Natural killer cell (primary cell): ENCODE measurements at regions not wholly inside any gene's neighbourhood (a gene's known extent, or its start where the extent isn't known, plus 50 kb on each side); places are given as distances from the start of the nearest gene placed in this dataset.

Source experiments
- ATAC-seq, 3 donors: fragments of 150-1000 bp in 2 of 3; fragments of 200-7000 bp in 1 of 3; cut with Tn5 transposase; 1 replicate in 1 of 3; 2 replicates in 2 of 3; pipeline ENCODE4 v1.10.0; 2021; ENCODE audit warnings: mild to moderate bottlenecking in 2 of 3, moderate library complexity in 2 of 3
- DNase-seq, 2 donors: peaks; one replicate each; pipeline versions ENCODE4 v3.0.0 to v3.0.0-alpha.2; 2013 to 2021; ENCODE audit warnings: mixed read lengths in 1 of 2
- H3K27ac ChIP-seq: one replicate; pipeline ENCODE4 v1.5.1; 2013; ENCODE audit warnings: mild to moderate bottlenecking, low read length
- H3K27me3 ChIP-seq: one replicate; pipeline ENCODE4 v1.6.1; 2013; ENCODE audit warnings: low read length; ENCODE audit not compliant: control insufficient read depth, insufficient read depth
- H3K36me3 ChIP-seq: one replicate; pipeline ENCODE4 v1.6.1; 2013; ENCODE audit warnings: low read length; ENCODE audit not compliant: control insufficient read depth, insufficient read depth
- H3K4me1 ChIP-seq: one replicate; pipeline ENCODE4 v1.6.1; 2013; ENCODE audit warnings: low read length; ENCODE audit not compliant: control insufficient read depth, insufficient read depth
- H3K4me3 ChIP-seq: one replicate; pipeline ENCODE4 v1.5.1; 2013; ENCODE audit warnings: low read length
- H3K9me3 ChIP-seq: one replicate; pipeline ENCODE4 v1.6.1; 2013; ENCODE audit warnings: low read length; ENCODE audit not compliant: control insufficient read depth, insufficient read depth
- H3K27ac Mint-ChIP-seq, 2 donors: one replicate each; pipeline ENCODE4 v1.8.0; 2022; ENCODE audit warnings: mild to moderate bottlenecking in 2 of 2, mixed read lengths in 2 of 2, moderate library complexity in 1 of 2
- H3K27me3 Mint-ChIP-seq, 2 donors: one replicate each; pipeline ENCODE4 v1.8.0; 2022; ENCODE audit warnings: low read depth in 2 of 2, mixed read lengths in 2 of 2
- H3K36me3 Mint-ChIP-seq: one replicate; pipeline ENCODE4 v1.8.0; 2022; ENCODE audit warnings: mixed read lengths
- H3K4me1 Mint-ChIP-seq, 2 donors: one replicate each; pipeline ENCODE4 v1.8.0; 2022; ENCODE audit warnings: mixed read lengths in 2 of 2
- H3K4me3 Mint-ChIP-seq: one replicate; pipeline ENCODE4 v1.8.0; 2022; ENCODE audit warnings: mild to moderate bottlenecking, moderate library complexity, mixed read lengths
- H3K9me3 Mint-ChIP-seq, 2 donors: one replicate each; pipeline ENCODE4 v1.8.0; 2022; ENCODE audit warnings: mixed read lengths in 2 of 2
- CTCF ChIP-seq: fragments of 200-600 bp; IDR thresholded peaks from one replicate; pipeline ENCODE4 v1.8.0; 2022; ENCODE audit warnings: antibody characterized with exemption
- WGBS: methylation state at CpG from one replicate; pipeline ENCODE4 v1.1.7; 2013; ENCODE audit warnings: missing lambda C conversion rate; ENCODE audit not compliant: insufficient coverage; 5-methylcytosine and 5-hydroxymethylcytosine counted together
- intact Hi-C: fragments of 100-400 bp; cut with micrococcal nuclease; formaldehyde crosslinking; loops from one replicate; pipeline ENCODE4 v1.14.2; 2022

- Mint-ChIP-seq H3K36me3 (no peaks in the 10 kb centered on the region), H3K4me3 (no peak overlapping the region), H3K27me3 (no peaks in the 10 kb centered on the region), H3K27ac (no peak overlapping the region), H3K9me3 (peaks cover 13 to 20% of the 10 kb centered on the region in 2 donors), H3K4me1 (no peaks in the 10 kb centered on the region)
- intact Hi-C loops = no loop called here
- Histone ChIP-seq H3K4me1 (no peaks in the 10 kb centered on the region), H3K27ac (no peak overlapping the region), H3K27me3 (no peaks in the 10 kb centered on the region), H3K36me3 (no peaks in the 10 kb centered on the region), H3K4me3 (no peak overlapping the region), H3K9me3 (peaks cover 6% of the 10 kb centered on the region)
- TF ChIP-seq CTCF = no peak
- WGBS = 15% methylated on average over 1 of the region's 2 CpGs
- DNase-seq (no peak), ATAC-seq (no peak)
These were observed 270.8 kb upstream of the DCC start for GRCh38 chr18:52069201-52069600.

- H3K9me3 ChIP-seq = no peaks in the 10 kb centered on the region
- no peak for TF ChIP-seq CTCF
- H3K36me3 Mint-ChIP-seq = no peaks in the 10 kb centered on the region
- H3K27me3 Mint-ChIP-seq = no peaks in the 10 kb centered on the region
- WGBS = 80% methylated on average over 4 of the region's 4 CpGs
- no peak overlapping the region for H3K27ac ChIP-seq
- ATAC-seq (no peak), DNase-seq (no peak)
- intact Hi-C loops = no loop called here
- H3K4me1 ChIP-seq = no peaks in the 10 kb centered on the region
- H3K27ac Mint-ChIP-seq = no peak overlapping the region
- H3K36me3 ChIP-seq = no peaks in the 10 kb centered on the region
- H3K9me3 Mint-ChIP-seq = peaks cover 15 to 23% of the 10 kb centered on the region in 2 donors
- H3K27me3 ChIP-seq = no peaks in the 10 kb centered on the region
- no peaks in the 10 kb centered on the region for H3K4me1 Mint-ChIP-seq
- no peak overlapping the region for H3K4me3 ChIP-seq
- no peak overlapping the region for H3K4me3 Mint-ChIP-seq
These were observed 269.7 kb upstream of the DCC start for GRCh38 chr18:52070291-52070756.

- Mint-ChIP-seq H3K4me3 (no peak overlapping the region), H3K27me3 (no peaks in the 10 kb centered on the region), H3K4me1 (no peaks in the 10 kb centered on the region), H3K27ac (no peak overlapping the region), H3K36me3 (no peaks in the 10 kb centered on the region), H3K9me3 (peaks cover 8 to 15% of the 10 kb centered on the region in 2 donors)
- Histone ChIP-seq H3K27ac (no peak overlapping the region), H3K36me3 (no peaks in the 10 kb centered on the region), H3K4me3 (no peak overlapping the region), H3K4me1 (no peaks in the 10 kb centered on the region), H3K27me3 (no peaks in the 10 kb centered on the region), H3K9me3 (peaks cover 4% of the 10 kb centered on the region)
- no peak for TF ChIP-seq CTCF
- no peak for DNase-seq
- 88% methylated on average over 6 of the region's 7 CpGs for WGBS
- no peak for ATAC-seq
- intact Hi-C loops = no loop called here
These were observed 262.6 kb upstream of the DCC start for GRCh38 chr18:52077251-52077983.

- WGBS = 38% methylated on average over 1 of the region's 1 CpG
- H3K27ac ChIP-seq = no peak overlapping the region
- Mint-ChIP-seq H3K4me1 (no peaks in the 10 kb centered on the region), H3K9me3 (peaks cover 4 to 5% of the 10 kb centered on the region in 2 donors), H3K27me3 (no peaks in the 10 kb centered on the region), H3K36me3 (no peaks in the 10 kb centered on the region), H3K27ac (no peak overlapping the region), H3K4me3 (no peak overlapping the region)
- no peaks in the 10 kb centered on the region for H3K27me3 ChIP-seq
- intact Hi-C loops = no loop called here
- DNase-seq (no peak), ATAC-seq (no peak)
- no peak for TF ChIP-seq CTCF
- H3K9me3 ChIP-seq = peaks cover 4% of the 10 kb centered on the region
- no peak overlapping the region for H3K4me3 ChIP-seq
- no peaks in the 10 kb centered on the region for H3K36me3 ChIP-seq
- no peaks in the 10 kb centered on the region for H3K4me1 ChIP-seq
These were observed 257.8 kb upstream of the DCC start for GRCh38 chr18:52082246-52082645.
